K562 (cell line): ENCODE measurements at regions not wholly inside any gene's neighbourhood (a gene's known extent, or its start where the extent isn't known, plus 50 kb on each side); places are given as distances from the start of the nearest gene placed in this dataset.

Experiments
- ATAC-seq: fragments of 200-7000 bp; cut with Tn5 transposase; 3 replicates; pipeline ENCODE4 v1.9.1; 2020; ENCODE audit warnings: moderate library complexity
- BruUV-seq: library from RNA; stranded (reverse); fragments of 400-500 nt; replicated peaks from 2 replicates; lab custom pipeline; 2021; lab: Mats Ljungman, UMichigan
- CTCF ChIA-PET: fragments of 300-600 bp; formaldehyde crosslinking; extraction: SDS; loops from one replicate; lab custom pipeline; 2021; ENCODE audit warnings: low intra/inter-chr PET ratio; lab: Yijun Ruan, JAX
- POLR2A ChIA-PET: fragments of 300-600, 350-650 bp; sonication (Branson Sonifier 250); formaldehyde crosslinking; extraction: SDS; loops from one replicate; lab custom pipeline; 2021; ENCODE audit warnings: antibody characterized with exemption, inconsistent platforms; lab: Yijun Ruan, JAX
- DNase-seq, 4 experiments: peaks; one replicate each; pipeline versions ENCODE4 v3.0.0 to v3.0.0-alpha.2; 2011 to 2018; ENCODE audit warnings: low spot score in 3 of 4, mixed read lengths in 3 of 4; ENCODE audit errors: extremely low read depth in 1 of 4
- FAIRE-seq: peaks from 2 replicates; lab custom pipeline; 2011; peaks lifted over from hg19 to GRCh38; lab: Jason Lieb, UNC
- H2AFZ ChIP-seq: 2 replicates; pipeline ENCODE4 v1.6.0; 2011; ENCODE audit warnings: low read depth, low read length, control low read depth, inconsistent platforms
- H3K27ac ChIP-seq: fragments of 200-600 bp; 3 replicates; pipeline ENCODE4 v1.8.0; 2011; ENCODE audit warnings: low read depth, mild to moderate bottlenecking, control low read depth, inconsistent platforms, low read length, moderate library complexity, mixed read lengths; ENCODE audit errors: extremely low read depth
- H3K27me3 ChIP-seq, 2 experiments: fragments of 300-600 bp in 1 of 2; 2 replicates in 1 of 2; 3 replicates in 1 of 2; pipeline versions ENCODE4 v1.6.0 to v1.8.0; 2011; ENCODE audit warnings: inconsistent platforms in 2 of 2, low read length in 2 of 2, mild to moderate bottlenecking in 1 of 2, mixed read lengths in 1 of 2, moderate library complexity in 1 of 2; ENCODE audit not compliant: control insufficient read depth in 2 of 2, insufficient read depth in 2 of 2
- H3K36me3 ChIP-seq: fragments of 300-600 bp; 3 replicates; pipeline ENCODE4 v1.8.0; 2011; ENCODE audit warnings: mild to moderate bottlenecking, low read length, inconsistent platforms; ENCODE audit not compliant: control insufficient read depth, insufficient read depth
- H3K4me1 ChIP-seq, 2 experiments: fragments of 200-600 bp in 1 of 2; replicated peaks in 1 of 2; 2 replicates in 1 of 2; 3 replicates in 1 of 2; pipeline versions ENCODE4 v1.5.1 to v1.8.0; 2011; ENCODE audit warnings: inconsistent platforms in 2 of 2, low read length in 2 of 2, mild to moderate bottlenecking in 1 of 2, mixed read lengths in 1 of 2, moderate library complexity in 1 of 2; ENCODE audit not compliant: control insufficient read depth in 2 of 2, insufficient read depth in 2 of 2
- H3K4me2 ChIP-seq: 2 replicates; pipeline ENCODE4 v1.6.1; 2011; ENCODE audit warnings: low read length, control low read depth, inconsistent platforms, mixed read lengths; ENCODE audit not compliant: insufficient read depth
- H3K4me3 ChIP-seq: fragments of 200-600 bp; sonication (generic), shearing (Covaris generic); 2 replicates; pipeline ENCODE4 v1.5.1; 2016; ENCODE audit warnings: control low read depth, inconsistent platforms
- H3K79me2 ChIP-seq: fragments of 200-600 bp; 3 replicates; pipeline ENCODE4 v1.8.0; 2011; ENCODE audit warnings: low read length, inconsistent platforms; ENCODE audit not compliant: control insufficient read depth, insufficient read depth
- H3K9ac ChIP-seq, 2 experiments: 2 replicates each; pipeline versions ENCODE4 v1.6.0 to v1.6.1; 2011; ENCODE audit warnings: low read depth in 2 of 2, low read length in 2 of 2, control low read depth in 1 of 2, inconsistent platforms in 1 of 2, mild to moderate bottlenecking in 1 of 2, mixed read lengths in 1 of 2; ENCODE audit not compliant: insufficient read depth in 1 of 2
- H3K9me1 ChIP-seq: one replicate; pipeline ENCODE4 v1.6.0; 2011; ENCODE audit warnings: inconsistent platforms, mild to moderate bottlenecking, low read length, moderate library complexity; ENCODE audit not compliant: control insufficient read depth, insufficient read depth
- H3K9me3 ChIP-seq: replicated peaks from 2 replicates; pipeline ENCODE4 v1.5.1; 2011; ENCODE audit warnings: low read depth, low read length, inconsistent platforms; ENCODE audit not compliant: control insufficient read depth, insufficient read depth
- H4K20me1 ChIP-seq: replicated peaks from 2 replicates; pipeline ENCODE4 v1.6.1; 2011; ENCODE audit warnings: low read length, inconsistent platforms, mixed read lengths; ENCODE audit not compliant: control insufficient read depth, insufficient read depth
- BRCA1 ChIP-seq, 2 experiments: fragments of 450-650 bp in 1 of 2; sonication (generic) in 1 of 2; formaldehyde crosslinking in 1 of 2; IDR thresholded peaks; 2 replicates each; pipeline versions ENCODE4 v1.5.0 to v1.6.1; 2017 to 2020; ENCODE audit warnings: mild to moderate bottlenecking in 1 of 2, missing genetic modification reagents in 1 of 2
- EP400 ChIP-seq: fragments of 450-650 bp; IDR thresholded peaks from 2 replicates; pipeline ENCODE4 v1.6.1; 2017; ENCODE audit warnings: antibody characterized with exemption, mild to moderate bottlenecking, moderate library complexity
- LCOR ChIP-seq: sonication (generic); formaldehyde crosslinking; IDR thresholded peaks from 2 replicates; pipeline ENCODE4 v1.8.0; 2022; ENCODE audit warnings: mild to moderate bottlenecking, missing genetic modification reagents
- PTTG1 ChIP-seq: fragments of 450-650 bp; IDR thresholded peaks from 2 replicates; pipeline ENCODE4 v1.6.1; 2016; ENCODE audit warnings: low read depth, mild to moderate bottlenecking, missing genetic modification characterization, missing compliant biosample characterization
- RERE ChIP-seq: sonication (generic); formaldehyde crosslinking; IDR thresholded peaks from 2 replicates; pipeline ENCODE4 v1.8.0; 2023; ENCODE audit warnings: missing genetic modification reagents, mild to moderate bottlenecking, borderline replicate concordance
- ZFP36 ChIP-seq: fragments of 150-350 bp; IDR thresholded peaks from 2 replicates; pipeline ENCODE4 v1.6.1; 2018; ENCODE audit warnings: low read length, low read depth; ENCODE audit not compliant: partially characterized antibody
- ZNF77 ChIP-seq: fragments of 250-450 bp; sonication (Bioruptor Pico); IDR thresholded peaks from 2 replicates; pipeline ENCODE4 v1.5.0; 2020
- WGBS: fragments of 100-300 bp; shearing (Covaris generic); methylation state at CpG from one replicate; pipeline ENCODE4 v1.1.6; 2016; ENCODE audit warnings: low coverage, mixed read lengths; ENCODE audit not compliant: insufficient coverage; ENCODE audit errors: missing lambda C conversion rate; 5-methylcytosine and 5-hydroxymethylcytosine counted together
- in situ Hi-C: fragments of 300-500 bp; cut with MboI; formaldehyde crosslinking; loops from 4 replicates; pipeline ENCODE4 v1.15.0; 2018; ENCODE audit warnings: inconsistent platforms, mixed read lengths
- intact Hi-C: fragments of 100-400 bp; cut with micrococcal nuclease; formaldehyde crosslinking; loops from 2 replicates; pipeline ENCODE4 v1.14.2; 2022

- no peak for TF ChIP-seq LCOR (CRISPR knock-in tag)
These were observed 187.4 kb upstream of the MYOCD start (continued) for GRCh38 chr17:12478311-12478710.

- in situ Hi-C loops: no loop called here
- H3K27me3 ChIP-seq: no peaks in the 10 kb centered on the region
- H3K9me3 ChIP-seq: no peaks in the 10 kb centered on the region
- H3K4me2 ChIP-seq: no peak overlapping the region
- intact Hi-C loops: no loop called here
- ATAC-seq: no peak
- no peak for FAIRE-seq
- BruUV-seq: no TSS peak
- no peak overlapping the region for H2AFZ ChIP-seq
- no peaks in the 10 kb centered on the region for H4K20me1 ChIP-seq
- no peaks in the 10 kb centered on the region for H3K4me1 ChIP-seq
- no peaks in the 10 kb centered on the region for H3K36me3 ChIP-seq
- no peak for DNase-seq
- no peak overlapping the region for H3K9ac ChIP-seq
- no peak for TF ChIP-seq PTTG1 (tag)
- TF ChIP-seq ZNF77 (CRISPR knock-in tag): no peak
- no peak for TF ChIP-seq EP400
- no peak for TF ChIP-seq BRCA1 (IDR thresholded peaks at IDR 0.05)
- no peak for TF ChIP-seq BRCA1 (CRISPR knock-in tag; IDR thresholded peaks at IDR 0.05)
- no peak for TF ChIP-seq ZFP36
- TF ChIP-seq RERE (CRISPR knock-in tag): no peak
- no peaks in the 10 kb centered on the region for H3K9me1 ChIP-seq
- ChIA-PET CTCF (no interaction called here), POLR2A (no interaction called here)
- H3K27ac ChIP-seq: no peak overlapping the region
- no peak overlapping the region for H3K4me3 ChIP-seq
- WGBS: 0% methylated on average over 4 of the region's 4 CpGs
- no peaks in the 10 kb centered on the region for H3K79me2 ChIP-seq
These were observed 180.3 kb upstream of the MYOCD start for GRCh38 chr17:12485361-12485906.
